ENCODE measurements at regions not wholly inside any gene's neighbourhood (a gene's known extent, or its start where the extent isn't known, plus 50 kb on each side); places are given as distances from the start of the nearest gene placed in this dataset.

- TF ChIP-seq CTCF (conservative IDR thresholded peaks at IDR 0.05) (no peak), EZH2 (IDR thresholded peaks at IDR 0.05; ENCODE audit: low read depth) (no peak)
Measured at GRCh38 chr5:142539154-142539740, 146.6 kb downstream of the FGF1 start.

Data from PC-9 (cell line).